ENCODE measurements at regions not wholly inside any gene's neighbourhood (a gene's known extent, or its start where the extent isn't known, plus 50 kb on each side); places are given as distances from the start of the nearest gene placed in this dataset.

GRCh38 chr2:144275340-144275739, 244.6 kb downstream of the ZEB2 start:
- TF ChIP-seq ZFP3 (CRISPR knock-in tag; IDR thresholded peaks at IDR 0.05) (no peak), OSR1 (CRISPR knock-in tag; IDR thresholded peaks at IDR 0.05) (no peak), ZNF70 (CRISPR knock-in tag; IDR thresholded peaks at IDR 0.05) (no peak), ZNF8 (CRISPR knock-in tag; IDR thresholded peaks at IDR 0.05) (no peak), CREB5 (CRISPR knock-in tag; IDR thresholded peaks at IDR 0.05; ENCODE audit: low read depth) (no peak), ZC3H10 (CRISPR knock-in tag; IDR thresholded peaks at IDR 0.05) (no peak), CSDC2 (CRISPR knock-in tag; IDR thresholded peaks at IDR 0.05) (no peak), ZFP30 (CRISPR knock-in tag; IDR thresholded peaks at IDR 0.05) (no peak), TCF4 (CRISPR knock-in tag; IDR thresholded peaks at IDR 0.05; ENCODE audit: borderline replicate concordance) (no peak), ESRRG (CRISPR knock-in tag; IDR thresholded peaks at IDR 0.05) (no peak), BACH2 (CRISPR knock-in tag; IDR thresholded peaks at IDR 0.05; ENCODE audit: borderline replicate concordance) (no peak), TOX (CRISPR knock-in tag; IDR thresholded peaks at IDR 0.05; ENCODE audit: borderline replicate concordance) (no peak)
- TF ChIP-seq, protein P1, sequence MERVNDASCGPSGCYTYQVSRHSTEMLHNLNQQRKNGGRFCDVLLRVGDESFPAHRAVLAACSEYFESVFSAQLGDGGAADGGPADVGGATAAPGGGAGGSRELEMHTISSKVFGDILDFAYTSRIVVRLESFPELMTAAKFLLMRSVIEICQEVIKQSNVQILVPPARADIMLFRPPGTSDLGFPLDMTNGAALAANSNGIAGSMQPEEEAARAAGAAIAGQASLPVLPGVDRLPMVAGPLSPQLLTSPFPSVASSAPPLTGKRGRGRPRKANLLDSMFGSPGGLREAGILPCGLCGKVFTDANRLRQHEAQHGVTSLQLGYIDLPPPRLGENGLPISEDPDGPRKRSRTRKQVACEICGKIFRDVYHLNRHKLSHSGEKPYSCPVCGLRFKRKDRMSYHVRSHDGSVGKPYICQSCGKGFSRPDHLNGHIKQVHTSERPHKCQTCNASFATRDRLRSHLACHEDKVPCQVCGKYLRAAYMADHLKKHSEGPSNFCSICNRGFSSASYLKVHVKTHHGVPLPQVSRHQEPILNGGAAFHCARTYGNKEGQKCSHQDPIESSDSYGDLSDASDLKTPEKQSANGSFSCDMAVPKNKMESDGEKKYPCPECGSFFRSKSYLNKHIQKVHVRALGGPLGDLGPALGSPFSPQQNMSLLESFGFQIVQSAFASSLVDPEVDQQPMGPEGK (CRISPR knock-in tag; IDR thresholded peaks at IDR 0.05; ENCODE audit: borderline replicate concordance), result no peak
